ENCODE measurements at regions not wholly inside any gene's neighbourhood (a gene's known extent, or its start where the extent isn't known, plus 50 kb on each side); places are given as distances from the start of the nearest gene placed in this dataset.

- no peaks in the 10 kb centered on the region for H4K20me1 ChIP-seq (replicated peaks; ENCODE audit: control insufficient read depth, extremely low read depth, insufficient read depth, low read length)
- ChIA-PET POLR2A (no interaction called here), CTCF (no interaction called here)
- H3K4me2 ChIP-seq (ENCODE audit: insufficient read depth, low read length): no peak overlapping the region
- H3K36me3 ChIP-seq (ENCODE audit: control insufficient read depth in 2 of 2, extremely low read depth in 1 of 2, insufficient read depth in 2 of 2, low read length in 2 of 2): no peaks in the 10 kb centered on the region
- H3K9ac ChIP-seq (replicated peaks; ENCODE audit: extremely low read depth, insufficient read depth, low read length): no peak overlapping the region
- intact Hi-C loops (cut with micrococcal nuclease) (no loop called here), dilution Hi-C loops (cut with MboI; ENCODE audit: extremely low pct_ligation_motif_present, low sequenced_read_pairs) (no loop called here)
- H3K79me2 ChIP-seq (ENCODE audit: control insufficient read depth, insufficient read depth, low read length): no peaks in the 10 kb centered on the region
- no peak overlapping the region for H3K4me3 ChIP-seq (replicated peaks in 1 of 3; ENCODE audit: insufficient read depth in 1 of 3, low read depth in 1 of 3, low read length in 3 of 3)
- FAIRE-seq: no peak
- peaks cover 2% of the 10 kb centered on the region for H3K9me3 ChIP-seq (replicated peaks; ENCODE audit: control insufficient read depth, insufficient read depth, low read length)
- H3K27me3 ChIP-seq (ENCODE audit: control insufficient read depth in 2 of 2, insufficient read depth in 2 of 2, low read length in 2 of 2): no peaks in the 10 kb centered on the region
- BruUV-seq (replicated peaks): no TSS peak
- no peak overlapping the region for H2AFZ ChIP-seq (ENCODE audit: low read depth, low read length)
- no peak for DNase-seq (ENCODE audit: low read depth, low spot score)
- no peaks in the 10 kb centered on the region for H3K4me1 ChIP-seq (ENCODE audit: control insufficient read depth, extremely low read depth, insufficient read depth, low read length)
- no peak for TF ChIP-seq POLR2A (IDR thresholded peaks at IDR 0.05; ENCODE audit: low read depth, low read length)
- TF ChIP-seq FOS (IDR thresholded peaks at IDR 0.05; ENCODE audit: borderline replicate concordance, insufficient read depth, low read length): no peak
- no peak for TF ChIP-seq GATA2 (IDR thresholded peaks at IDR 0.05; ENCODE audit: insufficient read depth, insufficient read length, low read depth, low read length)
- TF ChIP-seq MYC (IDR thresholded peaks at IDR 0.05; ENCODE audit: low read depth, low read length): no peak
- TF ChIP-seq EZH2 (IDR thresholded peaks at IDR 0.05; ENCODE audit: borderline replicate concordance, low read depth, low read length, severe bottlenecking): no peak
- no peak for TF ChIP-seq POLR2AphosphoS5 (IDR thresholded peaks at IDR 0.05; ENCODE audit: insufficient read depth, low read depth, low read length)
- TF ChIP-seq MAX (IDR thresholded peaks at IDR 0.05; ENCODE audit: insufficient read depth, insufficient read length): no peak
- TF ChIP-seq JUN (IDR thresholded peaks at IDR 0.05; ENCODE audit: borderline replicate concordance, insufficient read depth, insufficient read length, low read depth): no peak
- no peak for TF ChIP-seq CTCF (IDR thresholded peaks at IDR 0.05; ENCODE audit: extremely low read depth in 1 of 2, insufficient read depth in 1 of 2, low read depth in 1 of 2, low read length in 2 of 2)
- no peaks in the 10 kb centered on the region for H3K9me1 ChIP-seq (replicated peaks; ENCODE audit: control insufficient read depth, extremely low read depth, insufficient read depth, low read length)
- H3K27ac ChIP-seq (ENCODE audit: insufficient read depth, low read depth, low read length): no peak overlapping the region
Observed at GRCh38 chr5:3899093-3899492, 303.5 kb downstream of the IRX1 start.
